ENCODE measurements at regions not wholly inside any gene's neighbourhood (a gene's known extent, or its start where the extent isn't known, plus 50 kb on each side); places are given as distances from the start of the nearest gene placed in this dataset.

DNA sequence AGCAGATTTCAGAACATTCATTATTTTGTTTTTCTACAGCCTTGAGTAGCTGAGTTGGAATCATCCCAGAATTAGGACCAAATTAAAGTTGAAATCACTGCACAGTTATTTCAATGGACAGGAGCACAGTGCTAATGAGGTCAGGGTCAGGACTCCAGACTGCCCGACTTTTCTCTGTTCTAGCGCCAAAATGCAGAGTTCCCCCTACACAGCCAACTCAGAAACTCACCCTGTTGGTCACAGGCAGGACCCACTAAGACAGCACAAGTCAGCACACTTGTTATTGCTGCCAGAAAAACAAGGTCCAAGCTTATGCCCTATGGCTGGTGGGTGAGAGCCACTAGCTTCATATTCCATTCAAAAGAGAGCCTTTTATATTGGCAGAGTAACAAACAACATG is 198.1 kb upstream of the KRR1 start:
- WGBS (ENCODE audit: missing lambda C conversion rate): 94% methylated on average over 2 of the region's 2 CpGs
- H3K4me1 ChIP-seq: peaks cover 68% of the 10 kb centered on the region
- DNase-seq (ENCODE audit: low read depth in 1 of 2, low spot score in 1 of 2) (no peak), FAIRE-seq (no peak), ATAC-seq (no peak)
- TF ChIP-seq CHD4 (IDR thresholded peaks at IDR 0.05; ENCODE audit: borderline replicate concordance): no peak
- no peak for TF ChIP-seq HOXB13 (CRISPR knock-in tag; IDR thresholded peaks at IDR 0.05; ENCODE audit: low read depth)
- TF ChIP-seq NR3C1 (IDR thresholded peaks at IDR 0.05): no peak
- TF ChIP-seq CEBPB (IDR thresholded peaks at IDR 0.05): no peak
- no peak for TF ChIP-seq JUNB (IDR thresholded peaks at IDR 0.05)
- no peak for TF ChIP-seq TFCP2L1 (CRISPR knock-in tag; IDR thresholded peaks at IDR 0.05)
- TF ChIP-seq, protein P1, sequence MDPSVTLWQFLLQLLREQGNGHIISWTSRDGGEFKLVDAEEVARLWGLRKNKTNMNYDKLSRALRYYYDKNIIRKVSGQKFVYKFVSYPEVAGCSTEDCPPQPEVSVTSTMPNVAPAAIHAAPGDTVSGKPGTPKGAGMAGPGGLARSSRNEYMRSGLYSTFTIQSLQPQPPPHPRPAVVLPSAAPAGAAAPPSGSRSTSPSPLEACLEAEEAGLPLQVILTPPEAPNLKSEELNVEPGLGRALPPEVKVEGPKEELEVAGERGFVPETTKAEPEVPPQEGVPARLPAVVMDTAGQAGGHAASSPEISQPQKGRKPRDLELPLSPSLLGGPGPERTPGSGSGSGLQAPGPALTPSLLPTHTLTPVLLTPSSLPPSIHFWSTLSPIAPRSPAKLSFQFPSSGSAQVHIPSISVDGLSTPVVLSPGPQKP (IDR thresholded peaks at IDR 0.05; ENCODE audit: low read depth, low read length): no peak
- no peak for TF ChIP-seq USF2 (IDR thresholded peaks at IDR 0.05)
- TF ChIP-seq CBX8 (IDR thresholded peaks at IDR 0.05): no peak
- no peak for TF ChIP-seq POLR2A (IDR thresholded peaks at IDR 0.05; ENCODE audit: low read length)
- no peak for TF ChIP-seq BHLHE40 (IDR thresholded peaks at IDR 0.05; ENCODE audit: low read depth, low read length)
- TF ChIP-seq CHD2 (IDR thresholded peaks at IDR 0.05; ENCODE audit: low read length, partially characterized antibody): no peak
- TF ChIP-seq HDAC2 (IDR thresholded peaks at IDR 0.05): no peak
- TF ChIP-seq GATA3 (IDR thresholded peaks at IDR 0.05; ENCODE audit: borderline replicate concordance): no peak
- TF ChIP-seq, protein P2, sequence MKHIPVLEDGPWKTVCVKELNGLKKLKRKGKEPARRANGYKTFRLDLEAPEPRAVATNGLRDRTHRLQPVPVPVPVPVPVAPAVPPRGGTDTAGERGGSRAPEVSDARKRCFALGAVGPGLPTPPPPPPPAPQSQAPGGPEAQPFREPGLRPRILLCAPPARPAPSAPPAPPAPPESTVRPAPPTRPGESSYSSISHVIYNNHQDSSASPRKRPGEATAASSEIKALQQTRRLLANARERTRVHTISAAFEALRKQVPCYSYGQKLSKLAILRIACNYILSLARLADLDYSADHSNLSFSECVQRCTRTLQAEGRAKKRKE (CRISPR knock-in tag; IDR thresholded peaks at IDR 0.05; ENCODE audit: low read depth): no peak
- TF ChIP-seq RARB (CRISPR knock-in tag; IDR thresholded peaks at IDR 0.05): no peak
- TF ChIP-seq HOXA7 (CRISPR knock-in tag; IDR thresholded peaks at IDR 0.05): no peak
- no peak for TF ChIP-seq CBX2 (IDR thresholded peaks at IDR 0.05; ENCODE audit: borderline replicate concordance, low read depth)
- H3K4me2 ChIP-seq: no peak overlapping the region
- POLR2A ChIA-PET: no interaction called here
- H3K9me3 ChIP-seq: no peaks in the 10 kb centered on the region
- H3K4me3 ChIP-seq: no peak overlapping the region
- peak overlapping the region in 1 of 2 experiments; percentile 67; a peak in 3 of 6 replicates for H3K27ac ChIP-seq
- CTCF ChIA-PET: interaction anchor here (1.1 to 1.9 kb wide), 4 partner anchors 9 to 56 kb away, joined by 3 to 7 read pairs (median 4); no protein-coding TSS in a partner anchor

DNA sequence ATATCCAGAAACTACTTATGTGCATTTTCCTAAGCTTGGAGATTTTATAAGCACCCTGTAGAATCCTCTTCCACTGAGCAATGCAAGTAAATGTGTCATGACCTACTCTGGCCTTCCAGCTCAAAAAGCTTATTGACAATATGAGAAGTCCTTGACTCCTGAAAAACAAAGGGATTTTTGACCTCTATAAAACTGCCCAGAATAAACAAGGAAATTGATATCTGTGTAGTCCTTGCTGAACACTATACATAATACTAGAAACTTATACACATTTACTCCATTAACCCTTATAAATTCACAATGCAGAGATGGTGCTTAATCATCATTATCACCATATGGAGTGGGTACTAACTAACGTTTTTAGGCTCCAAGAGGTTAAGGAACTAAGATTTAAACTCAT is 197.4 kb upstream of the KRR1 start:
- Histone ChIP-seq H3K9me3 (no peaks in the 10 kb centered on the region), H3K4me3 (no peak overlapping the region), H3K27ac (peak overlapping the region; percentile 12 to 67; a peak in 3 of 6 replicates), H3K4me2 (0 out of 3 replicates have a peak overlapping the region, but pooled peaks have one; percentile 4), H3K4me1 (peaks cover 61% of the 10 kb centered on the region)
- ChIA-PET POLR2A (no interaction called here), CTCF (interaction anchor here (0.9 to 1.9 kb wide), 4 partner anchors 10 to 57 kb away, joined by 3 to 7 read pairs (median 4); no protein-coding TSS in a partner anchor)
- TF ChIP-seq TFCP2L1 (CRISPR knock-in tag; IDR thresholded peaks at IDR 0.05) (no peak), RARB (CRISPR knock-in tag; IDR thresholded peaks at IDR 0.05) (no peak), ZFP36 (IDR thresholded peaks at IDR 0.05; ENCODE audit: borderline replicate concordance, partially characterized antibody) (no peak), RAD21 (conservative IDR thresholded peaks at IDR 0.05 in 1 of 2, IDR thresholded peaks at IDR 0.05 in 1 of 2) (no peak), POLR2AphosphoS2 (conservative IDR thresholded peaks at IDR 0.05; ENCODE audit: low read length) (no peak), CEBPB (IDR thresholded peaks at IDR 0.05) (no peak), CBX8 (IDR thresholded peaks at IDR 0.05) (no peak), NFE2L2 (conservative IDR thresholded peaks at IDR 0.05; ENCODE audit: low read length) (no peak), CHD4 (IDR thresholded peaks at IDR 0.05; ENCODE audit: borderline replicate concordance) (no peak), POLR2A (IDR thresholded peaks at IDR 0.05; ENCODE audit: low read length) (no peak), ZSCAN20 (CRISPR knock-in tag; IDR thresholded peaks at IDR 0.05) (no peak), HOXB13 (CRISPR knock-in tag; IDR thresholded peaks at IDR 0.05; ENCODE audit: low read depth) (no peak), SMC3 (IDR thresholded peaks at IDR 0.05) (no peak), JUN (IDR thresholded peaks at IDR 0.05) (no peak)
- TF ChIP-seq, protein P3, sequence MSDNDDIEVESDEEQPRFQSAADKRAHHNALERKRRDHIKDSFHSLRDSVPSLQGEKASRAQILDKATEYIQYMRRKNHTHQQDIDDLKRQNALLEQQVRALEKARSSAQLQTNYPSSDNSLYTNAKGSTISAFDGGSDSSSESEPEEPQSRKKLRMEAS (IDR thresholded peaks at IDR 0.05): no peak
- FAIRE-seq (no peak), ATAC-seq (no peak), DNase-seq (ENCODE audit: low read depth in 1 of 2, low spot score in 1 of 2) (no peak)
- 18% methylated on average over 1 of the region's 1 CpG for WGBS (ENCODE audit: missing lambda C conversion rate)
